BE2C (cell line): ENCODE measurements at regions not wholly inside any gene's neighbourhood (a gene's known extent, or its start where the extent isn't known, plus 50 kb on each side); places are given as distances from the start of the nearest gene placed in this dataset.
A peak's percentile ranks its signal among the peaks of the same experiment; 100 is the strongest.

Experiments used
- DNase-seq: peaks from one replicate; pipeline ENCODE4 v3.0.0-alpha.2; 2020
- H3K27me3 ChIP-seq: fragments of 250-450 bp; sonication (Bioruptor Pico); 2 replicates; pipeline ENCODE4 v1.5.1; 2020; ENCODE audit warnings: mild to moderate bottlenecking
- H3K36me3 ChIP-seq: fragments of 250-450 bp; sonication (Bioruptor Pico); 2 replicates; pipeline ENCODE4 v1.5.1; 2020; ENCODE audit warnings: mild to moderate bottlenecking
- H3K4me1 ChIP-seq: fragments of 250-450 bp; sonication (Bioruptor Pico); 2 replicates; pipeline ENCODE4 v1.5.1; 2020
- H3K4me3 ChIP-seq: 2 replicates; pipeline ENCODE4 v1.5.1; 2011; ENCODE audit warnings: low read depth, low read length
- H3K9me3 ChIP-seq: fragments of 250-450 bp; sonication (Bioruptor Pico); 2 replicates; pipeline ENCODE4 v1.5.1; 2020
- TF ChIP-seq, protein P1 (sequence below): IDR thresholded peaks from 2 replicates; pipeline ENCODE4 v1.5.1; 2012; ENCODE audit warnings: mild to moderate bottlenecking, low read depth, low read length

DNA sequence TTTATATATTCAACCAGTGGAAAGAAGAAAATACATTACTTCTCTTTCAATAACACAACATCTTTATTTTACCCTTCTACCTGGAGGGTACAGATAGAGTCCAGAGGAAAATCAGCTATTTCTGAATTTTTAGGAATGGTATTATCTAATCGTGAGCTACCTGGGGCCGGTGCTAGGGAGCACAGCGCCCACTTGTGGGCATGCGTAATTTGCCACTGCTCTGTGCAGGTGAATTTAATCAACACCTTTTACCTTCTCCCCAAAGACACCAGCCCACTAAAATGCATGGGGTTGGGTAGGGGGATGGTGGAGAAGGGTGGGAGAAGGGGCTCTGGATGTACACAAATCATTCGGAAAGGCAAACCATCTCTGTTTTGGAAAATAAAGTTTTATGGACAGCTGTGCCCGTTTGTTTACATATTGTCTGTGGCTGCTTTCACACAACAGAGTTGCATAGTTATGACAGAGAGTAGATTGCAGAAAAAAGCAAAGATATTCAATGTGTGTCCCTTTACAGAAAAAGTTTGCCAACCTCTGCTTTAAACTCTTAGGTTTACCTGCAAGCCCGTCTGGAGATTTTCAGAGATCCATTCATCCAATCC, 51.5 kb upstream of the DCC start:
- peak; percentile 11 for DNase-seq

DNA sequence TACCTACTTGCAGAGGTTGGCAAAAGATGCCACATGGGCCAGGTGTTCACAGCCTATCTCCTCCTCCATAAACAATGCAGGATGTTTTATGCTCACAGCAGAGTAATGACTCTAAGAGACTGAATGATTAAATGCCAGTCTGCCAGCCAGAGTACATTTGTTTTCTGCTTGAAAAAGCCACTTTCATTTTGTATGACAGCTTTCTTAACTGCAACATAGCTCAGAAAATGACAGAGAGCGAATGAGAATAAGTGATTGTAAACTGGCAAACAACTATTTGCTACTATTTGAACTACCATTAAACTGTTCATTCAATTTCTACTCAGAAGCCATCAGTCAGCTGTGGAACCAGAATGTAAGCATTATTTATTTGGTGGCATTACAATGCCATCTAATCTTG, 50.6 kb upstream of the DCC start:
- no peaks in the 10 kb centered on the region for H3K27me3 ChIP-seq
- DNase-seq, result no peak
- no peaks in the 10 kb centered on the region for H3K36me3 ChIP-seq
- H3K4me3 ChIP-seq, result no peak overlapping the region
- no peaks in the 10 kb centered on the region for H3K9me3 ChIP-seq
- TF ChIP-seq, protein P1, sequence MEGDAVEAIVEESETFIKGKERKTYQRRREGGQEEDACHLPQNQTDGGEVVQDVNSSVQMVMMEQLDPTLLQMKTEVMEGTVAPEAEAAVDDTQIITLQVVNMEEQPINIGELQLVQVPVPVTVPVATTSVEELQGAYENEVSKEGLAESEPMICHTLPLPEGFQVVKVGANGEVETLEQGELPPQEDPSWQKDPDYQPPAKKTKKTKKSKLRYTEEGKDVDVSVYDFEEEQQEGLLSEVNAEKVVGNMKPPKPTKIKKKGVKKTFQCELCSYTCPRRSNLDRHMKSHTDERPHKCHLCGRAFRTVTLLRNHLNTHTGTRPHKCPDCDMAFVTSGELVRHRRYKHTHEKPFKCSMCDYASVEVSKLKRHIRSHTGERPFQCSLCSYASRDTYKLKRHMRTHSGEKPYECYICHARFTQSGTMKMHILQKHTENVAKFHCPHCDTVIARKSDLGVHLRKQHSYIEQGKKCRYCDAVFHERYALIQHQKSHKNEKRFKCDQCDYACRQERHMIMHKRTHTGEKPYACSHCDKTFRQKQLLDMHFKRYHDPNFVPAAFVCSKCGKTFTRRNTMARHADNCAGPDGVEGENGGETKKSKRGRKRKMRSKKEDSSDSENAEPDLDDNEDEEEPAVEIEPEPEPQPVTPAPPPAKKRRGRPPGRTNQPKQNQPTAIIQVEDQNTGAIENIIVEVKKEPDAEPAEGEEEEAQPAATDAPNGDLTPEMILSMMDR, result no peak
- H3K4me1 ChIP-seq, result no peaks in the 10 kb centered on the region

More for the DNA sequence above, 51.5 kb upstream of the DCC start:
- H3K27me3 ChIP-seq, result no peaks in the 10 kb centered on the region
- H3K36me3 ChIP-seq, result no peaks in the 10 kb centered on the region
- H3K4me3 ChIP-seq, result no peak overlapping the region
- no peaks in the 10 kb centered on the region for H3K4me1 ChIP-seq
- TF ChIP-seq, protein P1, result peak; percentile 77
- H3K9me3 ChIP-seq, result no peaks in the 10 kb centered on the region
